KBM-7 (cell line): ENCODE measurements at regions not wholly inside any gene's neighbourhood (a gene's known extent, or its start where the extent isn't known, plus 50 kb on each side); places are given as distances from the start of the nearest gene placed in this dataset.
"Not testable (repeated sequence)": the region's sequence is repeated elsewhere in the genome, so short reads cannot be mapped to it uniquely, and the experiment has no call there.

ENCODE experiments used
- DNase-seq: peaks from one replicate; pipeline ENCODE4 v3.0.0-alpha.2; 2015
- in situ Hi-C: fragments of 300-500 bp; cut with MboI; formaldehyde crosslinking; loops from 2 replicates; pipeline ENCODE4 v1.14.3; 2020; ENCODE audit warnings: low sequenced_read_pairs, low pct_unique_long_range_greater_than_20kb, mixed read lengths

- no peak for DNase-seq
- in situ Hi-C loops, result no loop called here
These were observed 311.2 kb upstream of the PIK3R1 start for GRCh38 chr5:67904366-67904765.

GRCh38 chr5:67903656-67904055, 311.9 kb upstream of the PIK3R1 start:
- in situ Hi-C loops, result no loop called here
- no peak for DNase-seq

GRCh38 chr5:67903121-67903520, 312.4 kb upstream of the PIK3R1 start:
- in situ Hi-C loops, result no loop called here
- DNase-seq, result no peak

- in situ Hi-C loops, result no loop called here
- no peak for DNase-seq
These were observed 313.1 kb upstream of the PIK3R1 start for GRCh38 chr5:67902497-67902830.

GRCh38 chr5:67901814-67902496, 313.6 kb upstream of the PIK3R1 start:
- in situ Hi-C loops, result no loop called here
- DNase-seq, result no peak

- no peak for DNase-seq
- in situ Hi-C loops, result no loop called here
These were observed 315.0 kb upstream of the PIK3R1 start for GRCh38 chr5:67900514-67900913.

- DNase-seq, result no peak
- in situ Hi-C loops, result no loop called here
These were observed 317.6 kb upstream of the PIK3R1 start for GRCh38 chr5:67897980-67898379.

GRCh38 chr5:67897431-67897830, 318.1 kb upstream of the PIK3R1 start:
- in situ Hi-C loops, result no loop called here
- no peak for DNase-seq

- in situ Hi-C loops, result no loop called here
- DNase-seq, result peak; percentile 19
These were observed 318.6 kb upstream of the PIK3R1 start for GRCh38 chr5:67896930-67897313.

- in situ Hi-C loops, result no loop called here
- DNase-seq, result peak; percentile 46
These were observed 319.1 kb upstream of the PIK3R1 start for GRCh38 chr5:67896311-67896929.

- DNase-seq, in situ Hi-C loops: not testable (repeated sequence)
These were observed 325.7 kb upstream of the PIK3R1 start for GRCh38 chr5:67889870-67890269.

GRCh38 chr5:67887748-67888161, 327.8 kb upstream of the PIK3R1 start:
- in situ Hi-C loops, result no loop called here
- peak; percentile 45 for DNase-seq

GRCh38 chr5:67886761-67887160, 328.8 kb upstream of the PIK3R1 start:
- no peak for DNase-seq
- in situ Hi-C loops, result no loop called here

- DNase-seq, result no peak
- in situ Hi-C loops, result no loop called here
These were observed 334.7 kb upstream of the PIK3R1 start for GRCh38 chr5:67880876-67881275.

- in situ Hi-C loops, result no loop called here
- DNase-seq, result no peak
These were observed 335.1 kb upstream of the PIK3R1 start for GRCh38 chr5:67880511-67880805.

GRCh38 chr5:67879620-67880510, 335.7 kb upstream of the PIK3R1 start:
- in situ Hi-C loops, result no loop called here
- DNase-seq, result no peak

GRCh38 chr5:67878933-67879332, 336.6 kb upstream of the PIK3R1 start:
- in situ Hi-C loops, result no loop called here
- no peak for DNase-seq

- DNase-seq, result no peak
- in situ Hi-C loops, result no loop called here
These were observed 339.2 kb upstream of the PIK3R1 start for GRCh38 chr5:67876371-67876770.

- in situ Hi-C loops, result no loop called here
- DNase-seq, result peak; percentile 6
These were observed 340.0 kb upstream of the PIK3R1 start for GRCh38 chr5:67875601-67876000.

GRCh38 chr5:67873935-67874334, 341.6 kb upstream of the PIK3R1 start:
- no peak for DNase-seq
- in situ Hi-C loops, result no loop called here
